Muscle layer of colon (tissue), 2 donors: ENCODE measurements at regions not wholly inside any gene's neighbourhood (a gene's known extent, or its start where the extent isn't known, plus 50 kb on each side); places are given as distances from the start of the nearest gene placed in this dataset.

Source experiments
- H3K27ac ChIP-seq: one replicate; pipeline ENCODE4 v1.7.0; 2013; ENCODE audit warnings: low read depth, mild to moderate bottlenecking, low read length, moderate library complexity
- H3K27me3 ChIP-seq, 2 donors: one replicate each; pipeline ENCODE4 v1.7.0; 2013; ENCODE audit warnings: low read length in 2 of 2, mild to moderate bottlenecking in 2 of 2; ENCODE audit not compliant: insufficient read depth in 2 of 2, control insufficient read depth in 1 of 2
- H3K36me3 ChIP-seq: one replicate; pipeline ENCODE4 v1.7.0; 2013; ENCODE audit warnings: mild to moderate bottlenecking, low read length; ENCODE audit not compliant: insufficient read depth
- H3K4me1 ChIP-seq: one replicate; pipeline ENCODE4 v1.7.0; 2013; ENCODE audit warnings: mild to moderate bottlenecking, low read length; ENCODE audit not compliant: insufficient read depth
- H3K4me3 ChIP-seq, 2 donors: one replicate each; pipeline ENCODE4 v1.7.0; 2013; ENCODE audit warnings: low read length in 2 of 2, low read depth in 1 of 2, mild to moderate bottlenecking in 1 of 2, moderate library complexity in 1 of 2
- H3K9ac ChIP-seq: one replicate; pipeline ENCODE4 v1.7.0; 2013; ENCODE audit warnings: low read length
- H3K9me3 ChIP-seq: one replicate; pipeline ENCODE4 v1.7.0; 2013; ENCODE audit warnings: mild to moderate bottlenecking, low read length
- donor health status: abdominal sarcoma.
- donor health status: Adenocarcinoma of cecum.

GRCh38 chrX:134174273-134174660 is 62.7 kb upstream of the CCDC160 start:
- H3K4me1 ChIP-seq, result no peaks in the 10 kb centered on the region
- peaks cover 0 to 8% of the 10 kb centered on the region in 2 donors for H3K27me3 ChIP-seq
- no peaks in the 10 kb centered on the region for H3K9me3 ChIP-seq
- H3K36me3 ChIP-seq, result no peaks in the 10 kb centered on the region
- no peak overlapping the region for H3K27ac ChIP-seq
- no peak overlapping the region for H3K4me3 ChIP-seq
- H3K9ac ChIP-seq, result no peak overlapping the region

DNA sequence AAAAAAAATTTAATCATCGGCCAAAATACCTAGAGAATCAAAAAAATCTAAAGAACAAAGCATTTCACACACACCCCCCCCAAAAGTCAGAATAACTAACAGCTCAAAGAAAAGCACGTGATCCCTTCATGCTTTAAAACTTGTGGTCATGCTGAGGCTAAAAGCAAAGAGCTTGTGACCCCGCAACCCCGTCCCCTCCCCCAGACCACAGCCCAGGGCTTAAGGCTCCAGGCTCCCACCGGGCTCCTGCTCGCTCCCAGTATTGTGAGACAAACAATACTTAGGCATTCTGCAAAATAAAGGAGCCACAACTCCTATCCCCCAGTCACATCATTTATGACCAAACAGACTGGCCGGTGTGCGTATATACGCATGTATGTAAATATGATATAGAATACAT is 62.1 kb upstream of the CCDC160 start:
- no peak overlapping the region for H3K9ac ChIP-seq
- no peak overlapping the region for H3K4me3 ChIP-seq
- H3K27me3 ChIP-seq, result peaks cover 0 to 8% of the 10 kb centered on the region in 2 donors
- H3K27ac ChIP-seq, result no peak overlapping the region
- H3K9me3 ChIP-seq, result no peaks in the 10 kb centered on the region
- H3K36me3 ChIP-seq, result no peaks in the 10 kb centered on the region
- H3K4me1 ChIP-seq, result no peaks in the 10 kb centered on the region

DNA sequence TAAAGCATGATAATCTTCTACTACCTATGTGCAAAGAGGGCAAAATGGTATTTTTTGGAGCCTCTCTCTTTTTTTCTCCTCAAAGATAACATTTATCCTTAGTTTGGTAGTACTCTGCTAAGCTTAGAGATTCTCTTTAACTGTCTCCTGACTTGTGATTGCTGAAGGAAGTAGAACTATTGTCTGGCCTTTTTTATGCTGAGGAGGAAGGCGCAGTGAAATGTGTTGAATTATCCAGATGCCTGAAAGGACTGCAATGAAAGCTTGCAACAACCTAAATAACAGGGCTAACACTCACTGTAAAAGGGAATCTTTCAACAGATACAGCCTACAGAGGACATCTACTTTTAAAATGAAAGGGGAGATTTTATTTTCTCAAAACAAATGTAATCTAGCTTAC is 59.5 kb upstream of the CCDC160 start:
- Histone ChIP-seq H3K27me3 (peaks cover 0 to 8% of the 10 kb centered on the region in 2 donors), H3K36me3 (no peaks in the 10 kb centered on the region), H3K27ac (no peak overlapping the region), H3K4me1 (no peaks in the 10 kb centered on the region), H3K4me3 (no peak overlapping the region), H3K9ac (no peak overlapping the region), H3K9me3 (no peaks in the 10 kb centered on the region)

DNA sequence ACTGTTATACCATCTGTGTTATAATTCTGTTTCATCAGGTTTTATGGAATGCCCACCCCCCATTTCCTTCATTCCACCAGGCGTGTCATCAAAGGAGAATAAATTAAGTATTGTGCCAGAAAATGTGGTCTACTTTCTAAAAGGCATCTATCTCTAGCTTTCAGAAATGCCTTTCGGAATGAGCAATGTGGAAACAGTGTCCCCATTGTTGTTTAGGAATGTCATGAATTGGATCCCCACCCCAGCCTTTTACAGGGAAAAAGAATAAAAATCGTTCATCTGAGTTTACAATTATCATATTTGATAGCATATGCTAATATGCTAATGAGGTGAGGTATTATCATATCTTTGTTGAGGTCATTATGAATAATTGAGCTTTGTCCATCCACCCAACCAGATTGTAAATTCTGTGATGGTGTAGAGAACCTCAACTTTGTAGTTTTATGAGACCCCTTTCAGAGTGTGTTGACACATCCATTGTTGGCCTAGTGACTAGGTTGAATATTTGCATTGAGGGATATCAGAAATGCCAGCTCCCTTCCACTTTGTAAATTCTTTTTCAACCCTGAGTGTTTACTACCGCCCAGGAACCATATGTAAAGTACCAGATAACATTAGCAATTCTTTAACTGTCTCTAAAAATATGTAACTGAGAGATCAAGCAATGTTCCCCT is 56.2 kb upstream of the CCDC160 start:
- Histone ChIP-seq H3K36me3 (no peaks in the 10 kb centered on the region), H3K9ac (no peak overlapping the region), H3K9me3 (no peaks in the 10 kb centered on the region), H3K4me3 (no peak overlapping the region), H3K4me1 (no peaks in the 10 kb centered on the region), H3K27me3 (peaks cover 0 to 10% of the 10 kb centered on the region in 2 donors), H3K27ac (no peak overlapping the region)

DNA sequence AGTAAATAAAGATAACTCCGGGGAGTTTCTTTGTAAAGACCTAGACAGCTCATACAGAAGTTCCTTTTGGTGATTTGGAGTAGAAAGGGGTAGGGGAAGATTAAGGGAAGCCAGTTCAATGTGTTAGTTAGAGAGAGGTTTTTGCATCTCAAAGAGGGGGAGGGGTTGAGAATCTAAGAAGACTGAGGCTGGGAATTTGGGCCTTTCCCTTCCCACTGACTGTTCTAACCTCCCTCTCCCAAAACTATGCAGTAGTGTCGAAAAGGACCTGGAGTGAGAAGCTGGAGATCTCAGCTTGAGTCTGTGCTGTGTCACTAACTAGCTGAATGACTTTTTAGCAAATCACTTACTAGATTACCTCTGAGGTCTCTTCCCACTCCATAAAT is 55.7 kb upstream of the CCDC160 start:
- H3K36me3 ChIP-seq, result no peaks in the 10 kb centered on the region
- H3K9me3 ChIP-seq, result no peaks in the 10 kb centered on the region
- H3K27ac ChIP-seq, result no peak overlapping the region
- peaks cover 0 to 10% of the 10 kb centered on the region in 2 donors for H3K27me3 ChIP-seq
- H3K4me1 ChIP-seq, result no peaks in the 10 kb centered on the region
- no peak overlapping the region for H3K4me3 ChIP-seq
- no peak overlapping the region for H3K9ac ChIP-seq

- no peaks in the 10 kb centered on the region for H3K4me1 ChIP-seq
- no peaks in the 10 kb centered on the region for H3K36me3 ChIP-seq
- H3K9ac ChIP-seq, result no peak overlapping the region
- no peak overlapping the region for H3K27ac ChIP-seq
- peaks cover 0 to 10% of the 10 kb centered on the region in 2 donors for H3K27me3 ChIP-seq
- H3K9me3 ChIP-seq, result no peaks in the 10 kb centered on the region
- no peak overlapping the region for H3K4me3 ChIP-seq
Measured at GRCh38 chrX:134183665-134184064, 53.3 kb upstream of the CCDC160 start.

- H3K9ac ChIP-seq, result no peak overlapping the region
- H3K27ac ChIP-seq, result no peak overlapping the region
- no peaks in the 10 kb centered on the region for H3K9me3 ChIP-seq
- no peak overlapping the region for H3K4me3 ChIP-seq
- no peaks in the 10 kb centered on the region for H3K4me1 ChIP-seq
- peaks cover 0 to 10% of the 10 kb centered on the region in 2 donors for H3K27me3 ChIP-seq
- no peaks in the 10 kb centered on the region for H3K36me3 ChIP-seq
Measured at GRCh38 chrX:134184936-134185335, 52.0 kb upstream of the CCDC160 start.

GRCh38 chrX:134186362-134187121 is 50.4 kb upstream of the CCDC160 start:
- Histone ChIP-seq H3K27ac (no peak overlapping the region), H3K36me3 (no peaks in the 10 kb centered on the region), H3K27me3 (peaks cover 0 to 10% of the 10 kb centered on the region in 2 donors), H3K9me3 (no peaks in the 10 kb centered on the region), H3K4me1 (no peaks in the 10 kb centered on the region), H3K9ac (no peak overlapping the region), H3K4me3 (no peak overlapping the region)
